H9 (cell line): ENCODE measurements at regions not wholly inside any gene's neighbourhood (a gene's known extent, or its start where the extent isn't known, plus 50 kb on each side); places are given as distances from the start of the nearest gene placed in this dataset.

Source experiments
- DNase-seq: peaks from one replicate; pipeline ENCODE4 v3.0.0-alpha.2; 2017
- H2AFZ ChIP-seq: one replicate; pipeline ENCODE4 v1.6.1; 2013; ENCODE audit warnings: mild to moderate bottlenecking, low read length, control low read depth, moderate library complexity
- H2AK5ac ChIP-seq: 2 replicates; pipeline ENCODE4 v1.6.1; 2013; ENCODE audit warnings: low read length, control low read depth, mixed read lengths; ENCODE audit not compliant: insufficient read length
- H2BK120ac ChIP-seq: one replicate; pipeline ENCODE4 v1.6.1; 2013; ENCODE audit warnings: low read depth, mild to moderate bottlenecking, low read length, control low read depth, inconsistent platforms; ENCODE audit not compliant: poor library complexity, severe bottlenecking
- H2BK12ac ChIP-seq: 2 replicates; pipeline ENCODE4 v1.6.1; 2013; ENCODE audit warnings: low read length, control low read depth, mixed read lengths, low read depth; ENCODE audit not compliant: insufficient read length
- H2BK15ac ChIP-seq: 2 replicates; pipeline ENCODE4 v1.6.1; 2013; ENCODE audit warnings: low read depth, low read length, control low read depth
- H2BK20ac ChIP-seq: one replicate; pipeline ENCODE4 v1.6.1; 2013; ENCODE audit warnings: low read depth, mild to moderate bottlenecking, low read length, control low read depth, inconsistent platforms; ENCODE audit not compliant: poor library complexity, severe bottlenecking
- H2BK5ac ChIP-seq: 2 replicates; pipeline ENCODE4 v1.6.1; 2013; ENCODE audit warnings: low read length, control low read depth, mixed read lengths; ENCODE audit not compliant: insufficient read length
- H3K14ac ChIP-seq: 2 replicates; pipeline ENCODE4 v1.6.1; 2013; ENCODE audit warnings: low read length, control low read depth; ENCODE audit not compliant: insufficient read depth
- H3K18ac ChIP-seq: 2 replicates; pipeline ENCODE4 v1.6.1; 2013; ENCODE audit warnings: low read depth, mild to moderate bottlenecking, mixed read lengths, low read length, control low read depth; ENCODE audit not compliant: insufficient read length
- H3K23ac ChIP-seq: 2 replicates; pipeline ENCODE4 v1.6.1; 2013; ENCODE audit warnings: low read length, control low read depth, mixed read lengths, low read depth; ENCODE audit not compliant: insufficient read length
- H3K23me2 ChIP-seq: 2 replicates; pipeline ENCODE4 v1.6.1; 2013; ENCODE audit warnings: low read depth, mild to moderate bottlenecking, mixed read lengths, low read length, control low read depth; ENCODE audit not compliant: insufficient read length, poor library complexity, severe bottlenecking
- H3K27ac ChIP-seq: 2 replicates; pipeline ENCODE4 v1.5.1; 2013; ENCODE audit warnings: low read length, control low read depth, mixed read lengths, low read depth; ENCODE audit not compliant: insufficient read length
- H3K27me3 ChIP-seq: 2 replicates; pipeline ENCODE4 v1.6.1; 2013; ENCODE audit warnings: low read length, control low read depth, inconsistent platforms; ENCODE audit not compliant: insufficient read depth
- H3K4ac ChIP-seq: 2 replicates; pipeline ENCODE4 v1.6.1; 2013; ENCODE audit warnings: low read depth, mild to moderate bottlenecking, control low read depth, inconsistent platforms, low read length, moderate library complexity
- H3K4me1 ChIP-seq: 2 replicates; pipeline ENCODE4 v1.6.1; 2013; ENCODE audit warnings: low read length, control low read depth, inconsistent platforms; ENCODE audit not compliant: insufficient read depth
- H3K4me2 ChIP-seq: 2 replicates; pipeline ENCODE4 v1.6.1; 2013; ENCODE audit warnings: low read length, control low read depth, mixed read lengths; ENCODE audit not compliant: insufficient read length, insufficient read depth
- H3K56ac ChIP-seq: 2 replicates; pipeline ENCODE4 v1.6.1; 2013; ENCODE audit warnings: low read depth, mild to moderate bottlenecking, mixed read lengths, low read length, control low read depth; ENCODE audit not compliant: insufficient read length
- H3K79me1 ChIP-seq: 2 replicates; pipeline ENCODE4 v1.6.1; 2013; ENCODE audit warnings: low read depth, mild to moderate bottlenecking, moderate library complexity, low read length, control low read depth, inconsistent platforms; ENCODE audit not compliant: insufficient read depth, poor library complexity, severe bottlenecking
- H3K79me2 ChIP-seq: 2 replicates; pipeline ENCODE4 v1.6.1; 2013; ENCODE audit warnings: low read length, control low read depth, inconsistent platforms; ENCODE audit not compliant: insufficient read depth
- H3K9ac ChIP-seq: 2 replicates; pipeline ENCODE4 v1.6.1; 2013; ENCODE audit warnings: low read length, control low read depth, mixed read lengths; ENCODE audit not compliant: insufficient read length; ENCODE audit errors: extremely low read depth
- H3K9me3 ChIP-seq: one replicate; pipeline ENCODE4 v1.6.1; 2013; ENCODE audit warnings: low read depth, low read length, inconsistent platforms; ENCODE audit not compliant: control insufficient read depth
- H3T11ph ChIP-seq: one replicate; pipeline ENCODE4 v1.6.1; 2013; ENCODE audit warnings: mild to moderate bottlenecking, low read length, control low read depth, inconsistent platforms
- H4K20me1 ChIP-seq: one replicate; pipeline ENCODE4 v1.6.1; 2013; ENCODE audit not compliant: control insufficient read depth, insufficient read length, insufficient read depth
- H4K5ac ChIP-seq: 2 replicates; pipeline ENCODE4 v1.6.1; 2013; ENCODE audit warnings: low read depth, mild to moderate bottlenecking, mixed read lengths, low read length, control low read depth; ENCODE audit not compliant: insufficient read length
- H4K8ac ChIP-seq: replicated peaks from 2 replicates; pipeline ENCODE4 v1.6.1; 2013; ENCODE audit warnings: low read length, control low read depth, mixed read lengths, low read depth; ENCODE audit not compliant: insufficient read length
- H4K91ac ChIP-seq: 2 replicates; pipeline ENCODE4 v1.6.1; 2013; ENCODE audit warnings: low read depth, mild to moderate bottlenecking, moderate library complexity, mixed read lengths, low read length, control low read depth; ENCODE audit not compliant: insufficient read length
- H3K27ac Mint-ChIP-seq, 3 experiments: 2 replicates in 2 of 3; 3 replicates in 1 of 3; pipeline ENCODE4 v1.8.0; 2020 to 2021; ENCODE audit warnings: mixed read lengths in 3 of 3, mild to moderate bottlenecking in 1 of 3, moderate library complexity in 1 of 3
- H3K27me3 Mint-ChIP-seq: 2 replicates; pipeline ENCODE4 v1.8.0; 2021; ENCODE audit warnings: low read depth, mild to moderate bottlenecking, moderate library complexity, mixed read lengths
- H3K36me3 Mint-ChIP-seq, 3 experiments: 2 replicates in 2 of 3; 3 replicates in 1 of 3; pipeline ENCODE4 v1.8.0; 2020 to 2021; ENCODE audit warnings: low read depth in 3 of 3, mixed read lengths in 3 of 3; ENCODE audit not compliant: insufficient read depth in 1 of 3
- H3K4me1 Mint-ChIP-seq, 2 experiments: 2 replicates each; pipeline ENCODE4 v1.8.0; 2020; ENCODE audit warnings: mixed read lengths in 2 of 2
- H3K4me3 Mint-ChIP-seq, 2 experiments: 2 replicates in 1 of 2; 3 replicates in 1 of 2; pipeline ENCODE4 v1.8.0; 2020 to 2021; ENCODE audit warnings: mild to moderate bottlenecking in 2 of 2, mixed read lengths in 2 of 2, moderate library complexity in 1 of 2
- H3K9me3 Mint-ChIP-seq, 2 experiments: 2 replicates in 1 of 2; 3 replicates in 1 of 2; pipeline ENCODE4 v1.8.0; 2020; ENCODE audit warnings: mild to moderate bottlenecking in 2 of 2, mixed read lengths in 2 of 2, moderate library complexity in 1 of 2
- CTCF ChIP-seq: fragments of 200-600 bp; sonication (generic); conservative IDR thresholded peaks from 3 replicates; pipeline ENCODE4 v1.8.0; 2021; ENCODE audit warnings: antibody characterized with exemption, mild to moderate bottlenecking
- WGBS: extraction: QIAGEN DNeasy Blood & Tissue Kit; methylation state at CpG from one replicate; pipeline ENCODE4 v1.1.7; 2013; ENCODE audit warnings: missing lambda C conversion rate, low lambda C conversion rate, mixed read lengths; ENCODE audit not compliant: insufficient read length; ENCODE audit errors: extremely low coverage; 5-methylcytosine and 5-hydroxymethylcytosine counted together

GRCh38 chr22:34070051-34070450, 149.8 kb upstream of the LARGE1 start:
- H3K4me2 ChIP-seq, result no peak overlapping the region
- H3K56ac ChIP-seq, result no peak overlapping the region
- Mint-ChIP-seq H3K27me3 (peaks cover 40% of the 10 kb centered on the region), H3K9me3 (no peaks in the 10 kb centered on the region), H3K4me3 (no peak overlapping the region), H3K27ac (no peak overlapping the region), H3K36me3 (no peaks in the 10 kb centered on the region), H3K4me1 (no peaks in the 10 kb centered on the region)
- H3K14ac ChIP-seq, result no peak overlapping the region
- no peak overlapping the region for H2BK120ac ChIP-seq
- no peak overlapping the region for H2BK20ac ChIP-seq
- H3K27me3 ChIP-seq, result no peaks in the 10 kb centered on the region; the same call in 1 of the 2 replicates
- no peaks in the 10 kb centered on the region; the same call in 1 of the 2 replicates for H3K79me2 ChIP-seq
- H3K4me1 ChIP-seq, result no peaks in the 10 kb centered on the region; the same call in 1 of the 2 replicates
- TF ChIP-seq CTCF, result no peak
- H2BK15ac ChIP-seq, result no peak overlapping the region
- H3K23ac ChIP-seq, result no peak overlapping the region
- no CpG with 5 or more reads among the region's 5 CpGs for WGBS
- H2AK5ac ChIP-seq, result no peak overlapping the region
- no peak overlapping the region for H3K9ac ChIP-seq
- H4K91ac ChIP-seq, result no peak overlapping the region
- H3K27ac ChIP-seq, result no peak overlapping the region
- H3K79me1 ChIP-seq, result no peaks in the 10 kb centered on the region
- no peak overlapping the region for H3K18ac ChIP-seq
- H4K8ac ChIP-seq, result no peak overlapping the region
- no peaks in the 10 kb centered on the region for H3K23me2 ChIP-seq
- H4K20me1 ChIP-seq, result no peaks in the 10 kb centered on the region
- H2BK12ac ChIP-seq, result no peak overlapping the region
- no peak overlapping the region for H2AFZ ChIP-seq
- H3K4ac ChIP-seq, result no peak overlapping the region
- no peak overlapping the region for H3T11ph ChIP-seq
- H3K9me3 ChIP-seq, result no peaks in the 10 kb centered on the region
- H4K5ac ChIP-seq, result no peak overlapping the region
- no peak for DNase-seq
- H2BK5ac ChIP-seq, result no peak overlapping the region
